A549 (cell line): ENCODE measurements at regions not wholly inside any gene's neighbourhood (a gene's known extent, or its start where the extent isn't known, plus 50 kb on each side); places are given as distances from the start of the nearest gene placed in this dataset.
"Not testable (repeated sequence)": the region's sequence is repeated elsewhere in the genome, so short reads cannot be mapped to it uniquely, and the experiment has no call there.

Experiments
- ATAC-seq, 2 experiments: fragments of 200-7000 bp in 1 of 2; fragments of >200 bp in 1 of 2; cut with Nextera tagmentation in 1 of 2; cut with Tn5 transposase in 1 of 2; 3 replicates each; pipeline versions ENCODE4 v1.8.0 to v1.9.1; 2018 to 2020; ENCODE audit warnings: mild to moderate bottlenecking in 1 of 2, moderate library complexity in 1 of 2
- CTCF ChIA-PET: fragments of 300-600 bp; sonication (Branson Sonifier 250); formaldehyde crosslinking; extraction: SDS; loops from one replicate; lab custom pipeline; 2021; ENCODE audit warnings: antibody characterized with exemption, inconsistent platforms; lab: Yijun Ruan, JAX
- POLR2A ChIA-PET: fragments of 350-600 bp; formaldehyde crosslinking; extraction: SDS; loops from one replicate; lab custom pipeline; 2021; ENCODE audit warnings: antibody characterized with exemption, inconsistent platforms; lab: Yijun Ruan, JAX
- DNase-seq, 2 experiments: peaks; one replicate each; pipeline versions ENCODE4 v3.0.0 to v3.0.0-alpha.2; 2011 to 2016; ENCODE audit warnings: low read depth in 1 of 2, low spot score in 1 of 2
- FAIRE-seq: peaks from 2 replicates; lab custom pipeline; 2011; peaks lifted over from hg19 to GRCh38; lab: Jason Lieb, UNC
- H3K27ac ChIP-seq, 2 experiments: fragments of >200 bp; sonication (Bioruptor Twin); formaldehyde crosslinking; 3 replicates each; pipeline ENCODE4 v1.5.1; 2016 to 2017
- H3K4me1 ChIP-seq: fragments of >200 bp; sonication (Bioruptor Twin); formaldehyde crosslinking; 3 replicates; pipeline ENCODE4 v1.6.1; 2016
- H3K4me2 ChIP-seq: fragments of >200 bp; sonication (Bioruptor Twin); formaldehyde crosslinking; 3 replicates; pipeline ENCODE4 v1.6.1; 2016
- H3K4me3 ChIP-seq: fragments of >200 bp; sonication (Bioruptor Twin); formaldehyde crosslinking; 3 replicates; pipeline ENCODE4 v1.5.1; 2016
- H3K9me3 ChIP-seq: fragments of >200 bp; sonication (Bioruptor Twin); formaldehyde crosslinking; 3 replicates; pipeline ENCODE4 v1.6.1; 2016
- CBX2 ChIP-seq: fragments of 200-600 bp; sonication (generic); IDR thresholded peaks from 2 replicates; pipeline ENCODE4 v1.6.1; 2016; ENCODE audit warnings: low read depth, mild to moderate bottlenecking, borderline replicate concordance
- EHMT2 ChIP-seq: fragments of 200-600 bp; sonication (generic); IDR thresholded peaks from 2 replicates; pipeline ENCODE4 v1.6.1; 2016; ENCODE audit warnings: antibody characterized with exemption, low read depth, mild to moderate bottlenecking, moderate library complexity
- EP300 ChIP-seq, 2 experiments: fragments of >200 bp; sonication (Bioruptor Twin); formaldehyde crosslinking; IDR thresholded peaks; 2 replicates in 1 of 2; 3 replicates in 1 of 2; pipeline ENCODE4 v1.6.1; 2016 to 2017
- ESRRA ChIP-seq: fragments of 150-350 bp; IDR thresholded peaks from 2 replicates; pipeline ENCODE4 v1.6.1; 2014; ENCODE audit warnings: mild to moderate bottlenecking, low read length, borderline replicate concordance
- JUN ChIP-seq, 2 experiments: fragments of >200 bp; sonication (Bioruptor Twin); formaldehyde crosslinking; IDR thresholded peaks; 2 replicates in 1 of 2; 3 replicates in 1 of 2; pipeline ENCODE4 v1.6.1; 2016 to 2017
- KDM1A ChIP-seq: fragments of 200-600 bp; sonication (generic); IDR thresholded peaks from 2 replicates; pipeline ENCODE4 v1.6.1; 2016; ENCODE audit warnings: low read depth, mild to moderate bottlenecking
- KDM5A ChIP-seq: fragments of 200-600 bp; sonication (generic); IDR thresholded peaks from 2 replicates; pipeline ENCODE4 v1.6.1; 2016; ENCODE audit warnings: antibody characterized with exemption, mild to moderate bottlenecking
- MAFK ChIP-seq: fragments of 450-650 bp; IDR thresholded peaks from 2 replicates; pipeline ENCODE4 v1.6.1; 2014; ENCODE audit not compliant: partially characterized antibody
- MAZ ChIP-seq: fragments of 150-350 bp; IDR thresholded peaks from 2 replicates; pipeline ENCODE4 v1.6.1; 2014; ENCODE audit warnings: antibody characterized with exemption, low read depth, low read length, borderline replicate concordance
- NPAS2 ChIP-seq: fragments of 250-450 bp; sonication (Bioruptor Pico); IDR thresholded peaks from 2 replicates; pipeline ENCODE4 v1.8.0; 2022; ENCODE audit warnings: mild to moderate bottlenecking, moderate library complexity, borderline replicate concordance
- PHF8 ChIP-seq: fragments of 200-600 bp; sonication (generic); IDR thresholded peaks from 2 replicates; pipeline ENCODE4 v1.6.1; 2016; ENCODE audit warnings: low read depth, mild to moderate bottlenecking, antibody characterized with exemption, moderate library complexity, borderline replicate concordance
- POLR2A ChIP-seq: IDR thresholded peaks from 2 replicates; pipeline ENCODE4 v1.6.1; 2012; ENCODE audit warnings: mild to moderate bottlenecking, low read length
- RCOR1 ChIP-seq: fragments of 150-350 bp; IDR thresholded peaks from 2 replicates; pipeline ENCODE4 v1.6.1; 2014; ENCODE audit warnings: antibody characterized with exemption, low read length, low read depth
- RFX5 ChIP-seq: fragments of 450-650 bp; IDR thresholded peaks from 2 replicates; pipeline ENCODE4 v1.7.1; 2014; ENCODE audit warnings: antibody characterized with exemption, mild to moderate bottlenecking, moderate library complexity
- RNF2 ChIP-seq: fragments of 200-600 bp; sonication (generic); IDR thresholded peaks from 2 replicates; pipeline ENCODE4 v1.6.1; 2016; ENCODE audit warnings: low read depth, mild to moderate bottlenecking, antibody characterized with exemption, moderate library complexity, borderline replicate concordance
- SMC3 ChIP-seq: fragments of >200 bp; sonication (Bioruptor Twin); formaldehyde crosslinking; IDR thresholded peaks from 3 replicates; pipeline ENCODE4 v1.6.1; 2018; ENCODE audit warnings: inconsistent platforms
- TFCP2L1 ChIP-seq: fragments of 250-450 bp; sonication (Bioruptor Pico); IDR thresholded peaks from 2 replicates; pipeline ENCODE4 v1.5.0; 2021; ENCODE audit warnings: mild to moderate bottlenecking
- TP53 ChIP-seq: fragments of 250-450 bp; sonication (Bioruptor Pico); IDR thresholded peaks from 2 replicates; pipeline ENCODE4 v1.5.0; 2021; ENCODE audit warnings: mild to moderate bottlenecking, moderate library complexity
- ZFP36 ChIP-seq: fragments of 450-650 bp; IDR thresholded peaks from 2 replicates; pipeline ENCODE4 v1.6.1; 2014; ENCODE audit warnings: borderline replicate concordance; ENCODE audit not compliant: partially characterized antibody
- ZNF302 ChIP-seq: fragments of 250-450 bp; sonication (Bioruptor Pico); IDR thresholded peaks from 2 replicates; pipeline ENCODE4 v1.9.0; 2021; ENCODE audit warnings: inconsistent platforms, mild to moderate bottlenecking, moderate library complexity
- WGBS: methylation state at CpG from one replicate; pipeline ENCODE4 v1.1.6; 2017; ENCODE audit errors: missing lambda C conversion rate; 5-methylcytosine and 5-hydroxymethylcytosine counted together
- TF ChIP-seq, protein P1 (sequence below): fragments of 150-350 bp; IDR thresholded peaks from 2 replicates; pipeline ENCODE4 v1.6.1; 2014; ENCODE audit warnings: low read depth, mild to moderate bottlenecking, low read length
- TF ChIP-seq, protein P2 (sequence below): fragments of 450-650 bp; IDR thresholded peaks from 2 replicates; pipeline ENCODE4 v1.6.1; 2014; ENCODE audit warnings: antibody characterized with exemption
- TF ChIP-seq, protein P3 (sequence below): IDR thresholded peaks from 2 replicates; pipeline ENCODE4 v1.6.1; 2012
- TF ChIP-seq, protein P4 (sequence below): fragments of >200 bp; sonication (Bioruptor Twin); formaldehyde crosslinking; IDR thresholded peaks from 3 replicates; pipeline ENCODE4 v1.5.1; 2016
- TF ChIP-seq, protein P5 (sequence below): fragments of >200 bp; sonication (Bioruptor Twin); formaldehyde crosslinking; IDR thresholded peaks from 3 replicates; pipeline ENCODE4 v1.6.1; 2016

DNA sequence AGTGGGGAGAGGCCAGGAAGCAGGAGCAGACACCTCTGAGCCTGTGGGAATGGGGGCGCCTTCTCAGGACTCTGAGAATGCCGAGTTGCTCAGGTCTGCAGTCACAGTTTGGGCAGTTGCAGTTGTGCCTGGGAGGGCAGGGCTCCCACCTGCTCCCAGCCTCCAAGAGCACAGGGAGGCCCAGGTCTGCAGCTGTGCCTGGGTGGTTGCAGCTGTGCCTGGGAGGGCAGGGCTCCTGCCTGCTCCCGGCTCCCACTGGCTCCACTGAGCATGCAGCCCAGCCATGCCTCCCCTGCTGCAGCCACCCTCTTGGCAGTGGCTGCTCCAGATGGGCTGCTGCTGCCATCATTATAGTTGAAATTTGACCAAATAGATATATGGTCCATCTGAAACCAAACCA lies 1062.8 kb upstream of the ACO1 start:
- H3K4me1 ChIP-seq: no peaks in the 10 kb centered on the region
- H3K27ac ChIP-seq: no peak overlapping the region
- TF ChIP-seq MAZ (no peak), EHMT2 (no peak), EP300 (IDR thresholded peaks at IDR 0.05) (no peak), ESRRA (no peak)
- TF ChIP-seq, protein P1, sequence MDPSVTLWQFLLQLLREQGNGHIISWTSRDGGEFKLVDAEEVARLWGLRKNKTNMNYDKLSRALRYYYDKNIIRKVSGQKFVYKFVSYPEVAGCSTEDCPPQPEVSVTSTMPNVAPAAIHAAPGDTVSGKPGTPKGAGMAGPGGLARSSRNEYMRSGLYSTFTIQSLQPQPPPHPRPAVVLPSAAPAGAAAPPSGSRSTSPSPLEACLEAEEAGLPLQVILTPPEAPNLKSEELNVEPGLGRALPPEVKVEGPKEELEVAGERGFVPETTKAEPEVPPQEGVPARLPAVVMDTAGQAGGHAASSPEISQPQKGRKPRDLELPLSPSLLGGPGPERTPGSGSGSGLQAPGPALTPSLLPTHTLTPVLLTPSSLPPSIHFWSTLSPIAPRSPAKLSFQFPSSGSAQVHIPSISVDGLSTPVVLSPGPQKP: no peak
- TF ChIP-seq, protein P2, sequence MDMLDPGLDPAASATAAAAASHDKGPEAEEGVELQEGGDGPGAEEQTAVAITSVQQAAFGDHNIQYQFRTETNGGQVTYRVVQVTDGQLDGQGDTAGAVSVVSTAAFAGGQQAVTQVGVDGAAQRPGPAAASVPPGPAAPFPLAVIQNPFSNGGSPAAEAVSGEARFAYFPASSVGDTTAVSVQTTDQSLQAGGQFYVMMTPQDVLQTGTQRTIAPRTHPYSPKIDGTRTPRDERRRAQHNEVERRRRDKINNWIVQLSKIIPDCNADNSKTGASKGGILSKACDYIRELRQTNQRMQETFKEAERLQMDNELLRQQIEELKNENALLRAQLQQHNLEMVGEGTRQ: no peak
- FAIRE-seq (no peak), ATAC-seq (no peak), DNase-seq (no peak)
- H3K4me2 ChIP-seq: no peak overlapping the region
- no peak overlapping the region for H3K4me3 ChIP-seq
- ChIA-PET CTCF (no interaction called here), POLR2A (no interaction called here)
- WGBS: 29% methylated on average over 1 of the region's 3 CpGs
- no peaks in the 10 kb centered on the region for H3K9me3 ChIP-seq

DNA sequence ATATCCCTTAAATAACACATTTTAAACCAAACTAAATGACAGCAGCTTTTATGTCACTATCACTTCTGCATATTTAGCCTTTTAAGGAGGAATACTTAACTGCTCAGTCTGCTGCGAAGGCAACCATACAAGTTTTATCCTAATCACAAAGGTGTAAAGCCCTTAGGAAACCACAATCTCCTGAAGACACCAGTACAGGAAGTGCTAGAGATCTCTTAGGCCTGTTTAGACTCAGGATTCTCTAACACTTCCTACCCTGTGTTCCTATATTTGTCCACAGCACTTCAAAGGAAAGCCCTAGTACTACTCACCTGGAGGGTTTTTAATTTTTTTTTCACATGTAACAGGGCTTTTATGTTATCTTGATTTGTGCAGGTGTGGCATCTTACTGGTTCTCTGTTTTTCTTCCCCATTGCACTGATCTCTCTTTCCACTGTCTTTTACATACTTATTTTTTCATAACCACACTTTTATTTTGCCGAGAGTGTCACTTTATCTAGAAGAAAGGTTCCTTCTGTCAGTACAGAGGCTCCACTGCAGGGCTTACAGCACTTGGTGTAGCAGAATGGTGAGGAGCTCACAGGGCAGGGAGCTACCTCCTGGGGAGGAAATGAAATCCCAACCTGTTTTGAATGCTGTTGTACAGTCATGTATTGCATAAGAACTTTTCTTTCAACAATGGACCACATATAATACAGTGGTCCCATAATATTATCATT lies 1060.6 kb upstream of the ACO1 start:
- no peak overlapping the region for H3K27ac ChIP-seq
- no peak overlapping the region for H3K4me2 ChIP-seq
- WGBS: 12% methylated on average over 2 of the region's 2 CpGs
- POLR2A ChIA-PET: no interaction called here
- no peak for DNase-seq
- no peaks in the 10 kb centered on the region for H3K4me1 ChIP-seq
- no peak for ATAC-seq
- H3K4me3 ChIP-seq: no peak overlapping the region
- TF ChIP-seq, protein P3, sequence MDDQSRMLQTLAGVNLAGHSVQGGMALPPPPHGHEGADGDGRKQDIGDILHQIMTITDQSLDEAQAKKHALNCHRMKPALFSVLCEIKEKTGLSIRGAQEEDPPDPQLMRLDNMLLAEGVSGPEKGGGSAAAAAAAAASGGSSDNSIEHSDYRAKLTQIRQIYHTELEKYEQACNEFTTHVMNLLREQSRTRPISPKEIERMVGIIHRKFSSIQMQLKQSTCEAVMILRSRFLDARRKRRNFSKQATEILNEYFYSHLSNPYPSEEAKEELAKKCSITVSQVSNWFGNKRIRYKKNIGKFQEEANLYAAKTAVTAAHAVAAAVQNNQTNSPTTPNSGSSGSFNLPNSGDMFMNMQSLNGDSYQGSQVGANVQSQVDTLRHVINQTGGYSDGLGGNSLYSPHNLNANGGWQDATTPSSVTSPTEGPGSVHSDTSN: no peak
- TF ChIP-seq KDM5A: no peak
- TF ChIP-seq, protein P2: no peak
- TF ChIP-seq, protein P4, sequence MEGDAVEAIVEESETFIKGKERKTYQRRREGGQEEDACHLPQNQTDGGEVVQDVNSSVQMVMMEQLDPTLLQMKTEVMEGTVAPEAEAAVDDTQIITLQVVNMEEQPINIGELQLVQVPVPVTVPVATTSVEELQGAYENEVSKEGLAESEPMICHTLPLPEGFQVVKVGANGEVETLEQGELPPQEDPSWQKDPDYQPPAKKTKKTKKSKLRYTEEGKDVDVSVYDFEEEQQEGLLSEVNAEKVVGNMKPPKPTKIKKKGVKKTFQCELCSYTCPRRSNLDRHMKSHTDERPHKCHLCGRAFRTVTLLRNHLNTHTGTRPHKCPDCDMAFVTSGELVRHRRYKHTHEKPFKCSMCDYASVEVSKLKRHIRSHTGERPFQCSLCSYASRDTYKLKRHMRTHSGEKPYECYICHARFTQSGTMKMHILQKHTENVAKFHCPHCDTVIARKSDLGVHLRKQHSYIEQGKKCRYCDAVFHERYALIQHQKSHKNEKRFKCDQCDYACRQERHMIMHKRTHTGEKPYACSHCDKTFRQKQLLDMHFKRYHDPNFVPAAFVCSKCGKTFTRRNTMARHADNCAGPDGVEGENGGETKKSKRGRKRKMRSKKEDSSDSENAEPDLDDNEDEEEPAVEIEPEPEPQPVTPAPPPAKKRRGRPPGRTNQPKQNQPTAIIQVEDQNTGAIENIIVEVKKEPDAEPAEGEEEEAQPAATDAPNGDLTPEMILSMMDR: no peak
- TF ChIP-seq SMC3: no peak
- TF ChIP-seq POLR2A: no peak
- H3K9me3 ChIP-seq: no peaks in the 10 kb centered on the region
- no peak for FAIRE-seq
- CTCF ChIA-PET: no interaction called here

DNA sequence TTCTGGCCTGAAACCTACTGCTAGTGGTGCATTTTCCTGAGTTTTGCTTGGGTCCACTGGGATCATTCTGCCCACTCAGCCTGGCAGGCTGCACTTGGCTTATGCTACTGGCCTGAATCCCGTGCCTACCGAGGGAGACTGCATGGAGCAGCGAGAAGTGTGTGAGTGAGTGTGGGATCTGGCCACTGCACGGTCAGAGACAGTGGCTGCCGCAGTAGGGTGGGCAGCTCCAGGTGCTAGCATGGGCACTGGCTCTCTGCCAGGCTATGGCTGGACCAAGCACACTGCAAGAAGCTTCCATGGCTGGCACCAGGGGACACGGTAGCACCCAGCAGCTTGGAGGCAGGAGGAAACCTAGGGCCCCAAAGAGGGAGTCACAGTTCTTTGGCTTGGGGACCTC lies 1058.7 kb upstream of the ACO1 start:
- no peak for ATAC-seq
- no peaks in the 10 kb centered on the region for H3K4me1 ChIP-seq
- TF ChIP-seq RCOR1 (no peak), RNF2 (no peak), RFX5 (no peak), JUN (IDR thresholded peaks at IDR 0.05) (no peak), ZNF302 (CRISPR knock-in tag) (no peak), CBX2 (no peak), PHF8 (no peak), KDM1A (no peak), MAFK (no peak), ZFP36 (no peak), NPAS2 (CRISPR knock-in tag) (no peak), POLR2A (no peak), TP53 (CRISPR knock-in tag) (no peak), EP300 (IDR thresholded peaks at IDR 0.05) (no peak), TFCP2L1 (no peak)
- TF ChIP-seq, protein P5, sequence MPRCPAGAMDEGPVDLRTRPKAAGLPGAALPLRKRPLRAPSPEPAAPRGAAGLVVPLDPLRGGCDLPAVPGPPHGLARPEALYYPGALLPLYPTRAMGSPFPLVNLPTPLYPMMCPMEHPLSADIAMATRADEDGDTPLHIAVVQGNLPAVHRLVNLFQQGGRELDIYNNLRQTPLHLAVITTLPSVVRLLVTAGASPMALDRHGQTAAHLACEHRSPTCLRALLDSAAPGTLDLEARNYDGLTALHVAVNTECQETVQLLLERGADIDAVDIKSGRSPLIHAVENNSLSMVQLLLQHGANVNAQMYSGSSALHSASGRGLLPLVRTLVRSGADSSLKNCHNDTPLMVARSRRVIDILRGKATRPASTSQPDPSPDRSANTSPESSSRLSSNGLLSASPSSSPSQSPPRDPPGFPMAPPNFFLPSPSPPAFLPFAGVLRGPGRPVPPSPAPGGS: no peak
- TF ChIP-seq, all 56 proteins: peak for 0
- FAIRE-seq (no peak), DNase-seq (no peak)
- ChIA-PET POLR2A (no interaction called here), CTCF (no interaction called here)
- WGBS: 11% methylated on average over 6 of the region's 6 CpGs
- Histone ChIP-seq H3K4me2 (no peak overlapping the region), H3K27ac (no peak overlapping the region), H3K9me3 (no peaks in the 10 kb centered on the region), H3K4me3 (no peak overlapping the region)

DNA sequence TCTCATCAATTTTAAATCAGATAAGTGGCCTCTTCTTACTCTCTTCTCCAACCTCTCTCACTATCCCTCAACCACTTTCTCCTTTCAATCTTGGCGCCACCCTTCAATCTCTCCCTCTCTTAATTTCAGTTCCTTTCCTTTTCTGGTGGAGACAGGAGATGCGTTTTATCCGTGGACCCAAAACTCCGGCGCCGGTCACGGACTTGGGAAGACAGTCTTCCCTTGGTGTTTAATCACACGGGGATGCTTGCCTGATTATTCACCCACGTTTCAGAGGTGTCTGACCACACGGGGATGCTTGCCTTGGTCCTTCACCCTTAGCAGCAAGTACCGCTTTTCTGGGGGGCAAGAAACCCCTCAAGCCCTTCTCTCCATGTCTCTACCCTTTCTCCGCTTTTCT lies 1057.6 kb upstream of the ACO1 start:
- WGBS: 48% methylated on average over 12 of the region's 12 CpGs
- H3K4me2 ChIP-seq, POLR2A ChIA-PET, FAIRE-seq, H3K27ac ChIP-seq, ATAC-seq, CTCF ChIA-PET, H3K9me3 ChIP-seq, H3K4me3 ChIP-seq, DNase-seq, H3K4me1 ChIP-seq: not testable (repeated sequence)
